ENCODE measurements at regions not wholly inside any gene's neighbourhood (a gene's known extent, or its start where the extent isn't known, plus 50 kb on each side); places are given as distances from the start of the nearest gene placed in this dataset.

DNA sequence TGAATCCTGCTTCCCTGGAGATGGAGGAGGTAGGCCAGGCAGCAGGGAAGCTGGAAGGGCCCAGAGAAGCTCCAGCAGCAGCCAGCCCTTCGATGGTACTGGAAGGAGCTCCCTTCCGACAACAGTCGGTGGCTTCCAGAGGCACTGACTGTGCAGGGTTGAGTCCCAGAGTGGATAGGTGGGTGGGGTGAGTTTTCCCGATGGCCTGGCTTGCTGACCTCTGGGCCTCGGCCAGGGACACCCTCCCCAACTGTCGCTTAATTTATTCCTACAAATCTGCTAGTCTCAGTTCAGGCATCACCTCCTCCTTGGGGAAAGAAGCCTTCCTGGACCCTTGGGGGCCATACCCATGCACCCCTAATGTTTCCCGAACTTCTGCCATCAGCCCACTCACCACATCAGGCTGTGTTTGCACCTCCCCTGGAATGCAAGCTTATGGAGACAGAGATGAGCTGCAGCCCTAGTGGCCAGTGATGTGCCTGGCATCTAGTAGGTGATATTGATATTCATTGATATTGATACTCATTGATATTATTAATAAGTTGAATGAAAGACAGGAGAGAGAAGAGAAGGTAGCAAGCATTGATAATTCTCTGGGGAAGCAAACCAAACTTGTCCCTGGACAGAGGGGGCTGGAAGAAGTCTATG, 104.6 kb upstream of the BOD1 start:
- DNase-seq, result no peak

DNA sequence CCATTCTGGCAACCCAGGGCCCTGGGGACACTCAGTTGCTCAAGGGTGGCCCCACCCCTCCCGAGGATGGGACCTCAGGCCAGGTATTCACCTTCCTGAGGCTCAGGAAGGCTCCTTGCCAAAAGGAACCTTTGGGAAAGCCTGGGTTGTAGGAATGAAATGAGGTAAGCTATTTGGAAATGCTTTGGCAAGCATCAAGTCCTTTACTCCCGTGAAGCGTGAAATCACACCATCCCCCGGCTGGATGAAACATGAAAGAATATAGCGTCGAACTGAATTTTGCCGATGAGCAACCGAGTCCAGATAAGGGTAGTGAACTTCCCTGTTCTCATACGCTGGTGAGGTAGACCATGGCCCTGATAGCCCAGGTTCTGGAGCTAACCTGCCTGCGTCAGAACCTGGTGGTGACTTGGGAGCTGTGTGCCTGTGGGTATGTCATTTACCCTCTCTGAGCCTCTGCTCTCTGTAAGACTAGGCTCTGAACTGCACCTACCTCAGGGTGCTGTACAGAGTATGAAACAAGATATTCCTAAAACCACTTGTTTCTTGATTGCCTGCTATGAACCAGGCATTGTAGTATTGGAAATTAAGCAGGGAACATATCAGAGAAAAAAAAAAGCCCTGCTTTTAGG, 105.3 kb upstream of the BOD1 start:
- no peak for DNase-seq

DNA sequence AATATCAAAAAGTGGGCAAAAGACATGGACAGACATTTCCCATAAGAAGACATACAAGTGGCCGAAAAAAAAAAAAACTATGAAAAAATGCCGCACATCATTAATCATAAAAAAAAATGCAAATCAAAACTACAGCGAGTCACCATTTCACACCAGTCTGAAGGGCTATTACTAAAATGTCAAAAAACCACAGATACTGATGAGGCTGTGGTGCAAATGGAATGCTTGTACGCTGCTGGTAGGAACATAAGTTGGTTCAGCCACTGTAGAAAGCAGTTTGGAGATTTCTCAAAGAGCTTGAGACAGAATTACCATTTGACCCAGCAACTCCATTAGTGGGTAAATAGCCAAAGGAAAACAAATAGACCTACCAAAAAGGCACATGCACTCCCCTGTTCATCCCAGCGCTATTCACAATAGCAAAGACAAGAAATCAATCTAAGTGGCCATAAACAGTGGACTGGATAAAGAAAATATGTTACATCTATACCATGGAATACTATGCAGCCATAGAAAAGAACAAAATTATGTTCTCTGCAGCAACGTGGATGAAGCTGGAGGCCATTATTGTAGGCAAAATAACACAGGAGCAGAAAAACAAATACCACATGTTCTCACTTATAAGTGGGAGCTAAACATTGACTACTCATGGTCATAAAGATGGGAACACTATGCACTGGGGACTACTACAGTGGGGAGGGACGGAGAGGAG, 110.6 kb upstream of the BOD1 start:
- DNase-seq, result no peak

DNA sequence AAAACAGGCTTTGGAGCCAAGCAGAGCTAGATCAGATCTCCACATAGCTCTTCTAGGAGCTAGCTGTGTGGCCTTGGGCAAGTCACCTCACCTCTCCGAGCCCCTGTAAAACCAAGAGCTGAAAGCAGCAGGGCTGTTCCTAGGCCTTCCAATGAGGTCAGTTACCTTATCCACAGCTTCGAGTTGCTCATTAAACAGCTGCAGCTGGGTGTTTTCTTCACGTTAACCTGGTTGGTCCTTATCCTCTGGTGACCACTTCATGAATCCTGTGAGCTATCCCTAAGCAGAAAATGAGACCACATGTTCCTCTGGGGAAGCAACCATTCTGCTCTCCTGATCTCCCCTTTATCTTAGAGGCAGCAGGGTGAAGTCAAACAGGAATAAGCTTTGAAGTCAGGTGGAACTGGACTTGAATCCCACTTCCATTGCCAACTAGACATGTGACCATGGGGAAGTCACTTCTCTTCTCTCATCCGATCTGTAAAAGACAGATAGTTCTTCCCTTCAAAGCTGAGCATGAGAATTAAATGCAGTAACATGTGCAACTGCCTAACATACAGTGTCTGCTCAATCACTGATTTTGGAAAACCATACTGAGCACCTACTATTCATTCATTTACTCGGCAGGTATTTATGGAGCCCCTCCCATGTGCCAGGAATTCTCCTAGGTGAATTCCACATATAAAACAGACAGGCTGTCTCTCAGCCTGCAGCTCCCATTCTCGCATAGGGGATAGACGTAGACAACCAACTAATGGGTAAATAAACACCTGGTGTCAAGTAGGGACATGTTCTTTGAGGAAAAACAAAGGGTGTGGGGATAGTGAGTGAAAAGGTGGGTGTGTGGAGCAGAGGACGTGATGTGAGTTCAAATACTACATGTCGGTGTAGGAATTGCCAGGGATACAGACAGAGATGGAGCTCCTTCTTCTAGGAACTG, 111.7 kb upstream of the BOD1 start:
- no peak for DNase-seq

DNA sequence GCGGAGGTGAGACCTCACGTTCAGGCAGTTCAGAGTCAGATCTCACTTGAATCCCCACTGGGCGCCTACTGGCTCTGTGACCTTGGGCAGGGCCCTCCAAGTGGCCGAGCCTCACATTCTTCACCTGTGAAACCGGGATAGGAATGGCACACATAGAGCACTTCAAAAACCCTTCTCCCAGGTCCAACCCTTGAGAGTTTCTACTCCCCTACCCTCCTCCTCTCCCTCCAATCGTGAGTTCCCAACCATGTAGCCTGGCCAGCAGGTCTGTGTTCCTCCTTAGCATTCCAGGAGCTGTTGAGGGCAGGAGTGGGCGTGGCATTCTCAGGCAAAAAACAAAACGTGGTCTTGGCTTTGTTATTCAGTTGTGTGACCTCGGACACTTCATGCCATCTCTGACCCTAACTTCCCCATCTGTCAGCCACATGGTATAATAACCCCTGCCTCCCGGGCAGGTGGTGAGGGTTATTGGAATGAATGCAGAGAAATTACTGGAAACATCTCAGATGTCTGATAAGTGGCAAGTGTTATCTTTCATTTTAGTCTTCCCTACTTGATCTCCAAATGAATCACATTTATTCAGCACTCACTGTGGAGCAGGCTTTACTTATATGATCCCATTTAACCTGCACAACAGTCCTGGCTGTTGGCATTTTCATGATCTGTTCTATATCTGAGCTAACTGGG, 112.8 kb upstream of the BOD1 start:
- no peak for DNase-seq

DNA sequence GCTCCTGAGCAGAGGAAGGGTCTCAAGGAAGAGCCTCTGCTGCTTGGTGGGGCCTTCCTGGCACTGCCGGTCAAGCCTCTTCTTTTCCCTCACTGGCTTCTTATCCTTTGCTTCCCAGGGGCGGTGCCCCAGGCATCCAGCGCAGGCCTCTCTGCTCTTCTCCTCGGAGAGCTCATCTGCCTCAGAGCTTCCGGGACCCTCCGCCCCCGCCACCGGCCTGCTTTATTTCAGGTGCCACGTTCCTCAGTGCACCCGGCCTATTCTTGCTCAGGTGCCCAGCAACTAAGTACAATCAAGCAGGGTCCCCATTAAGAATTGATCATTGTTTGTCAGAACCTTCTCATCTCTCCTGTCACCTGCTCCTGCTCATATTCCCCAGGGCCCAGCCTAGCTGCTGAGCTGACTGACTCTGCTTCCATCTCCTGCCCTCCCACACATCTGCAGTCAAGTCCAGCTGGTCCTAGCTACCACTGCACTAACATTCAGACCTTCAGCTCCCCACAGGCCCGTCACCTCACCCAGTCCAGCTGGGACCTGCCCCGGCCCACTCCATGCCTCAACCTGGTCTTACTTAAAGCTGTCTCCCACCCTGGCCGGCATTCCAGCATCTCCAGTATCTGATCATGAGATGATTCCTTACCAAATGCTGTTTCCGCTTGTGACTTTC, 114.3 kb upstream of the BOD1 start:
- DNase-seq, result no peak

DNA sequence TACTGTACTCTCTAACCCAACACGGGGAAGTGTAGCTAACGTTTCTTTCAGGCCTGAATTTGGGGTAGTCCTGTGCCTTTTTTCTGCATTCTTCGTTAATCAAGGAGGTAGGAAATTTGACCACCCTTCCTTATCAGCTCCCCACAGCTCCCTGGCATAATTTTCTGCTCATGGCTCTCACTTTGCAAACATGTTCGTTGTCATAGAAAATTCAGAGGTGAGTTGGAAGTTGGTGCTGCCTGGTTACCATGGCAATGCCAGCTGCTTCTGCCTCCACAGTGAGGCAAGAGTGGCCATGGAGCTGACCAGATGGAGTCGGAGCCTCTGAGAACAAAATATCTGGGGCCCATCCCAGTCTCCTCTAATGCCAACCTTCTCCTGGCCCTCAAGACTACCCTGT, 116.6 kb upstream of the BOD1 start:
- DNase-seq, result no peak

DNA sequence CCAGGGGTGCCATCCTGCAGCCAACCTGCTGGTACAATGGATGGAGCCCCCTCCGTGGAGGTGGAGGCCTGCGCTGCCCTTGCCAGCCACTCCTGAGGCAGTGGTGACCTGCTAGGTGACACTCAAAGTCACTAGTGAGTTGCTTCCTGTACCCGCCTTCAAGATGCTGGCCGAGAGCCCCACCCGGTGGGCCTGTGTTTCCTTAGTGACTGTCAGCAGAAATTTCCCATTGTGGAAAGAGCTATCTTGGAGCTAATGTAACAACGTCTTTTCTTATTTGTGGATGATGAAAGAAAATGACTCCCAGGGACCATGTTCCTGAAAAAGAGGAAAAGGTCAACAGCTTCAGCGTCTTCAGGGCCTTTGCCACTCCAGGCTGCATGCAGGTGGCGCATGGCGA, 117.0 kb upstream of the BOD1 start:
- DNase-seq, result no peak

DNA sequence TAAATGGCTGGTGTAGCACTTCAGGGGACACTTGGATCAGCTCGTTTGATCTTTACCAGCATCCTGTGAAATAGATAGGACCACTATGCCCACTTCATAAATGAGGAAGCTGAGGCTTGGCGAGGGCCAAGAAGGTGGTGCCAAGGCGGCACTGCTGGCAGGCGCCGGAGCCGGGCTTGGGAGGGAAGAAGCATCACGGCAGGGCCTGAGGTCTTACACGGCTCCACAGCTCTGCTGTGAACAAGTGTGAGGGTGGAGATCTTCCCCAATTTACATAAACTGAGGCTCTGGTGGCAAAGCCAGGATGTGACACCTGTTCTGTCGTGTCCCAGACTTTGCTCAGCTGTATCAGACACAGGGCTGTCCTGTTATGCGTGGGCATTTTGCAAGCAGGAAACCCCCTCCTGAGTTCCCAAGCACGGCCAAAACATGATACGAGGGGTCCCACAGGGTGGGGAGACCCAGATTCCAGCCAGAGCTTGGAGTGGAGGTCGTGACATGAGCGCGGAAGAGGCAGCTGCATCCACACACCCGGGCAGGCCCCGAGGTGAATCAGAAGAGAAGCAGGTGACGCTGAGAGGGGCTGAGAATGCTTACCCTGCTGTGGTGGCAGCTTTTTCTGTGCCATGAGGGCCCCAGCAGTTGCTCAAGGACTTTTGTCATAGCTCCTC, 117.5 kb upstream of the BOD1 start:
- no peak for DNase-seq

DNA sequence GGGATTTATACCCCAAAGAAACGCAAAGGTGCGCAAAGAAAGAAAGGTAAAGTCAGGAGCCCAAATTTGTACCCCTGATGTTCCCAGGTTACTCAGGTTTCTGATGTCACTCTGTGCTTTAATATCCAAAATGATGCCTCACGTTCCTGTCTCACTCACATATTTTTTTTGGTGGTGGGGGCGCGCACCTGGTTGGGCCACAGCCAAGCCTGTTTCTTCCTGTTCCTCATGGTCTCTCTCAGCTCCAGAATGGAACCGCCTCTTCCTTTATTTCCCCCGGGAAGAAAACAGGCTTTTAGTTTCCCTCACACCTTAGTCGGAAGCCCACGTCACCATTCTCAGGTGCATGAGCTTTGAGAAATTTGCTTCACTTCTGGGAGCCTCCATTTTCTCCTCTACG, 118.3 kb upstream of the BOD1 start:
- no peak for DNase-seq

DNA sequence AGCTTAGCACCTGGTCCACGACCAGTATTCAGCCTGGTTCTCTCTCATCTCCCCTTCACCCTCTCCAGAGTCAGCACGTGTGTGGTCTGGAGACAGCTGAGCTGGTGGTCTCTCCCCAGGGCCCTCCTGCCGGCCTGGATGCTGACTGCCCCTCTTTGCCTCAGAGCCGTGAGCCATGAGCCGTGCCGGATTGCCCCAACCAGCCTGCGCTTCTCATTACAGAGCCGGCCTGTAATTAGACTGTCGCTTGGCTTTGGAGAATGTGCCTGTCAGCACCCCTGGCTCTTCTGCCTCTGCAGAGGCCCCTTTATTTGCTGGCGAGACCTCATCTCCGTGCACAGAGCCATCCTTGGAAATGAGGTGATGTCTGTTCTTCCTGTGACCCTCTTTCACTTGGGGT, 118.7 kb upstream of the BOD1 start:
- no peak for DNase-seq

DNA sequence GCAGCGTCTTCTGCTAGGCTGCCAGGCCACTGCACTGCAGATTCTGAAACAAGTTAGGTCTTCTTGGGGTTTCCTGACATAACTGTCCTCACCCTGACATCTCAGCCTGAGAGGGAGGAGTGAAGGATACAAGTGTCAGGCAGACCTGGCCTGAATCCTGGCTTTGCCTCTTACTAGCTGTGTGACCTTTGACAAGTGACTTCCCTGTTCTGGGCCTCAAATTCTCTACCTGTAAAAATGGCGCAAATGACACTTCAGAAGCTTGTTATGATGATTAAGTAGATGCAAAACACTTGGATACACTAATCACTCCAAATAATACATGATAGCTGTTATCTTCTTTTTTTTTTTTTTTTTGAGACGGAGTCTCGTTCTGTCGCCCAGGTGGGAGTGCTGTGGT, 119.2 kb upstream of the BOD1 start:
- DNase-seq, result no peak

DNA sequence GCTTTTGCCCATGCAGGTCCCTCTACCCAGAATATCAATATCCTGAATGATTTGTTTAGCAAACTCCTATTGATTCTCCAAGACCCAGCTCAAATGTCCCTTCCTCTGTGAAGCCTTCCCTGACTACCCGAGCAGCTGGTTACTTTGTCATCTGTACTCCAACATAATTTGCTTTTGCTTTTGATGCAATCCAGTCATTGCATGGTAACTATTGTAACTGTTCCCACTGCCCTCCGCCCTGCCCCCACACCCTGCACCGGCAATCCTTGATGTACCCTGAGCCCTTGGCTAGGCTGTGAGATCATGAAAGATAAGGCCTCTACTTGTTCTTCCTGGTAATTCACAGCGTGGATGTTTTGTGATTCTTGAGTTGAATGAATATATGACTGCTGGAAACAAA, 119.9 kb upstream of the BOD1 start:
- DNase-seq, result no peak

DNA sequence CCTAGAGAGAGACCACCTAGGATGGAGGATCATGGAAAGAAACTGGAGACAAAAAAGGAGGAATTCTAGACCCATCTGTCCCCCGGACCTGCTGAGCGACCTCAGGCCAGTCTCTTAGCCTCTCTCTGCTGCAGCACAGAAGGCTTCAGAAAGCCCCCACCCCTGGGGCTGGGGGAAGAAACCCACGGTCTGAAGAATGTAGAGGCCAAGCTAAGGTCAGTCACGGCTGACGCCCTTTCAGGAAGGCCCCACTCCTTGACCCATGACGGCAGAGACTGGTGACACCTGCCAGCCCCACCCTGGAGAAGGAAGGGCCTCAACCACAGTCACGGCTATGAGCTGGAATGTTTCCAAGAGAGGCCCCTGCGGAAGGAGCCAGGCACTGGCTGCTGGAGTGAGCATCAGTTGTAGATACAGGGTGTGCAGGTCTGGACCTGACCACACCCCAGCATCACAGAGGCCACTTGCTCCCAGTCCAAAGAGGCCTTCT, 120.5 kb upstream of the BOD1 start:
- no peak for DNase-seq

DNA sequence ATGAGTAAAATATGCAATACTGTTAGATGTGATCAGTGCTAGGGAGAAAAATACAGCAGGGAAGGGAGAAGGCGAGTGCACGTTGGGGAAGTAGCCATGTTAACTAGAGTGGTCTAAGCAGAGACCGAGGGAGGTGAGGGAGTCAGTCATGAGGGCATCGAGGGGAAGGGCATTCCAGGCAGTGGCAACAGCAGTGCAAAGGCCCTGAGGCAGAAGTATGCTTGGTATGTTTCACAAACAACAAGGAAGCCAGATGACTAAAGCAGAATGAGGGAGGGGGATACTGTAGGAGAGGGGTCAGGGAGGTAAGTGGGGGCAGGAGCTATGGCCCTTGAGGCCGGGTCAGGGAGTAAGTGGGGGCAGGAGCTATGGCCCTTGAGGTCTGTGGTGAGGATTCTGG, 123.3 kb upstream of the BOD1 start:
- DNase-seq, result no peak

DNA sequence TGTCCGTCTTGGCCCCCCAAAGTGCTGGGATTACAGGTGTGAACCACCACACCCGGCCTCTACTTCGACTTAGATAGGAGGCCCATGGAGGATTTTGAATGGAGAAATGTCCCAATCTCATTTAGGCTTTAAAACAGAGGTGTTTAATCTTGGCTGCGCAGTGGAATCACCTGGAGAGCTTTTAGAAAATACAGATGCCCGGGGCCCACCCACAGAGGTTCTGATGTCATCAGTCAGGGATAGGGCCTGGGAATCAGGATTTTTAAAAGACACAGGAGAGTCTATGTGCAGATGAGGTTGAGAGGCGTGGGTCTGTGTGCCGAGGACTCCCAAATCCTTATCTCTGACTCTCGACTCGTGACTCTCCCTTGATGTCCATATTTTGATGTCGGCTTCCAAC, 124.0 kb upstream of the BOD1 start:
- DNase-seq, result no peak

DNA sequence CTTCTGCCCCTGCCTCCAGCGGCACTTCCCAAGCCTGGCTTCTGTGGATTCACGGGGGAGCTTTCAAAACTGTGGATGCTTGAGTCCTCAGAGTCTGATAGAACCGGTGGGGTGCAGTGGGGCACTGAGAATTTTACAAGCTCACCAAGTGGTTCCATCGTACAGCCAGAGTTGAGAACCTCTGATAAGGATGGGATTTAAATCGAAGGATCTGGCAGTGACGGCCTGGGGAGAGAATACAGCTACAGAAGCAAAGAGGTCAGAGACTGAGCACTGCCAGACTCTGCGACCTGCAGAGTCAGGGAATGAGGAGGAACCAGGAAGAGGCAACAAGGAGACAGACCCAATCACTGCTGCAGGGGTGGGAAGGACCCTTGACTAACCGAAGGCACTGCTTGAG, 124.6 kb upstream of the BOD1 start:
- no peak for DNase-seq

DNA sequence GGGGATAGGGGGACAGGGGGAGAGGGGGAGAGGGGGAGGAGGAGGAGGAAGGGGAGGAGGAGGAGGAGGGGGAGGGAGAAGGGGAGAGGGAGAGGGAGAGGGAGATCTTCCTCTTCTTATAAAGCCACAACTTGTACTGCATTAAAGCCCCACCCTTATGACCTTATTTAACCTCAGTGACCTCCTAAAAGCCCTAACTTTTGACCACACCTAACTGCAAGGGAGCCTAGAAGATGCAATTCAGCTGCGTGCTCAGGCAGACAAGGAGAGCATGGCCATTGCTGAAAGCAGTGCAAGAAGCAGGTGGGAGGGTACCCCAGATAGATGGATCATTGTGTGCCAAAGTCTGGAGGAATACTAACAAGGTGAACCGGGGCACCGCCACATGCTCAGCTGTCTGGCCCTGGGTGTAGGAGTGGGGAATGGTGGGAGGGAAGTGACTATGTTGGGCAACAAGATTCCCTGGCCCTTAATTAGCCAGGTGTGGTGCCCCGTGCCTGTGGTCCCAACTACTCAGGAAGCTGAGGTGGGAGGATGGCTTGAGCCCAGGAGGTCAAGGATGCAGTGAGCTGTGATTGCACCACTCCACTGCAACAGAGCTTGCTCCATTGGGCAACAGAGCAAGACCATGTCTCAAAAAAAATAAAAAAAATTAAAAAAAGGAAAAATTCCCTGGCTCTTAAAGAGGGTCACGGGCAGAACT, 125.4 kb upstream of the BOD1 start:
- DNase-seq, result no peak

DNA sequence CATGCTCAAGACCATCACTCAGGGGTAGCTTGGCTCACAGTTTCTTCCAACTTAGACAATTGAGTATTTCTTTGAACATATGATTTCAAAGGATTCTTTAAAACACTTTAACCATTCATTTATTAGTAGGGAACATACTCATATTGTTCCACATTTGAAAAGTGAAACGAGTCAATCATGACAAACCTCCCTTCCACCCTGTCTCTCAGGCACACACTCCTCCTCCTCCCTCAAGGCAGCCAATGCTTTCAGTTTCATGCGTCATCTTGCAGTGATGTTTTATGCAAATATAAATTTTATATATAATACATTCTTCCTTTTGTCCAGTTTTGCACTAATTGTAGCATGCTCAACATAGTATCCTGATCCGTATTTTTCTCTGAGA, 126.0 kb upstream of the BOD1 start:
- no peak for DNase-seq

DNA sequence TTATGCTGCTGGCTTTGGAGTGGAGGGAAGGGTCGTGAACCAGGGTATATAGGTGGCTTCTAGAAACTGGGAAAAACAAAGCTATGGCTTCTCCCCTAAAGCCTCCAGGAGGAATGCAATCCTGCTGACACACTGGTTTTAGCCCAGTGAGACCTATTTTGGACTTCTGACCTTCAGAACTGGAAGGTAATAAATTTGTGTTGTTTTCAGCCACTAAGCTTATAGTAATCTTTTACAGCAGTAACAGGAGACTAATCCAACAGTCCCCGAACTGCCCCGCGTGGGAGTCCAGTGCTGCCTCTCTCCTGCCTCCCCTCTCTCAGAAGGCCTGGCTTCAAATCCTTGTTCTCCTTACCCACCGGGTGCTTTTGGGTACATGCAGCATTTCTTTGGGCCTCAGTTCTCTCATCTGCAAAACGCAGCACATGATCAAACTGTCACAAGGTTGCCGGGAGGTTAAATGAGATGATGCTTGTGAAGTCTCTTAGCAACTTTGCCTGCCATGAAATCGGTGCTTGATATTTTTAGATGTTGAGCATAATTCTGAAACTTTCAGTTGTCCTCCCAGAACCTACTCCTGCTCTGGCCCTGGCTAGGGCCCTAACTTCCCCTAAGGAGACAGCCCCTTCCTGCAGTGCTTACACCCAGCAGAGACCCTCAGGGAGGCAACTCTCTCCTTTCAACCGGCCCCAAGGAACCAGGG, 127.3 kb upstream of the BOD1 start:
- no peak for DNase-seq

Data from stimulated activated CD4-positive, alpha-beta T cell treated with anti-CD3 and anti-CD28 coated beads, Interleukin-12 subunit alpha, Interleukin-12 subunit beta, amount 100 ng/mL, for 4 hours (primary cell).